ENCODE measurements at regions not wholly inside any gene's neighbourhood (a gene's known extent, or its start where the extent isn't known, plus 50 kb on each side); places are given as distances from the start of the nearest gene placed in this dataset.

DNA sequence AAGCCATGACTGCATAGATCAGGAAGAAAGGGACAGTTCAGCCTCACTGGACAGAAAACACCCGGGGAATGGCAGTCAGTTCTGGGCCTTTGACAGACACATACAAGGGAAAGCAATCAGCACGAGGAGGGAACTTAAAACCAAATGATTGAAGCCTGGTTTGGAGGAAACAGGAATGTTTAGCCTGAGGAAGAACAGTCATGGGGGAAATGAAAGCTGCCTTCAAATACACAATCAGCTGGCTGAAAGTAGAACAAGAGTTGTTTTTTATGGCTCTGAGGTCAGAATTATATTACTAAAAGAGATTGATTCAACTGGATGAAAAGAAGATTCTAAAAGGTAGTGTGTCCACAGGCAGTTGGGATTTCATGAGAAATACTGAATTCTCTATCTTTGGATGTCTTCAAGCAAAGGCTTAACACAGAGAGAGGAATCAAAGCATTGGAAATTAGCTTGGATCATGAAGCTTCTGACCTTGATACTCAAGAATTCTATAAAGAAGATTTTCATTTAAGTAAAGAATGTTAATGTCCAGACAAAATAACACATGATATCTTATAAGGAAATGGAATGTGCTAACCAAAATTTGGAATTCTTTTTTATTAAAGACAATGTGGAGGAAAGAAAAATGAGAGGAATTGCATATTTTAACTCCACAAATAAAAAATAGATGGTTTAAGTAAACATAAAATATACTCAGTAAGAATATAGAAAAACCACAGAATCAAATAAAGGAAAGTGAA is 216.6 kb downstream of the IBTK start:
- Histone ChIP-seq H3K4me3 (replicated peaks; ENCODE audit: insufficient read depth, low read length) (no peak overlapping the region), H3K27me3 (ENCODE audit: insufficient read depth, poor library complexity, severe bottlenecking) (peaks cover 2% of the 10 kb centered on the region), H3K27ac (replicated peaks) (no peak overlapping the region)
- no peak for DNase-seq (ENCODE audit: low read depth in 1 of 2, low spot score in 1 of 2)
- TF ChIP-seq POLR2AphosphoS5 (IDR thresholded peaks at IDR 0.05; ENCODE audit: low read depth) = no peak
- TF ChIP-seq SPI1 (IDR thresholded peaks at IDR 0.05; ENCODE audit: borderline replicate concordance, low read depth) = no peak

DNA sequence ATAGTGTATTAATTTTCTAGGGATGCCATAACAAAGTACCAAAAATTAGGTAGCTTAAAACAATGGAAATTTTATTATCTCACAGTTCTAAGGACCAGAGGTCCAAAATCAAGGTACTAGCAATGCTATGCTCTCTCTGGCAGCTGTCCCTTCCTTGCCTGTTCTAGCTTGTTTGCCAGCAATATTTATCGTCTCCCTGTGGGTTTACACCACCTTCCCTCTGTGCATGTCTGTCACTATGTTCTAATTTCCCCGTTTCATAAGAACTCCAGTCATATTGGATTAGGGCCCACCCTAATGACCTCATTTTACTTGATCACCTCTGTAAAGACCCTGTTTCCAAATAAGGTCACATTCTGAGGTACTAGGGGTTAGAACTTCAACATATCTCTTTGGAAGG is 217.2 kb downstream of the IBTK start:
- TF ChIP-seq SPI1 (IDR thresholded peaks at IDR 0.05; ENCODE audit: borderline replicate concordance, low read depth) = no peak
- peaks cover 2% of the 10 kb centered on the region for H3K27me3 ChIP-seq (ENCODE audit: insufficient read depth, poor library complexity, severe bottlenecking)
- no peak overlapping the region for H3K27ac ChIP-seq (replicated peaks)

DNA sequence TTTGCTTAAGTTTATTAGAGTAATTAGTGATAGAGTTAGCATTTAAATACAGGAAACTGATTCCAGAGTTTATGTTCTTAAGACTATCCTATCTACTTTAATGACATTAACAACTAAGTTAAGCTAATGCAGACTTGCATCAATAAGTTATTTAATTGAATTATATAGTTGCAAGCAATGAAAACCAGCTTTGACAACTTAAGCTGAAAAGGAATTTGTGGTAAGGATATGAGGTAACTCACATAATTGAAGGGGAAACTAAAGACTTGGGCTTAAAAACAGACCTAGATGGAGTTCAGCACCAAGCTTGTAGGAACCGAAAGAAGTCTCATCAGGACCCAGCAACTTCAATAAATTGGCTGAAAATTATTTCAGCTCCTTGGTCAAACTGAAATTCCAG is 222.3 kb downstream of the IBTK start:
- Histone ChIP-seq H3K27ac (replicated peaks) (no peak overlapping the region), H3K27me3 (ENCODE audit: insufficient read depth, poor library complexity, severe bottlenecking) (peaks cover 4% of the 10 kb centered on the region), H3K4me3 (replicated peaks; ENCODE audit: insufficient read depth, low read length) (no peak overlapping the region)
- no peak for DNase-seq (ENCODE audit: low read depth in 1 of 2, low spot score in 1 of 2)
- TF ChIP-seq GABPA (IDR thresholded peaks at IDR 0.05; ENCODE audit: low read depth) (no peak), POLR2AphosphoS5 (IDR thresholded peaks at IDR 0.05; ENCODE audit: low read depth) (no peak), SPI1 (IDR thresholded peaks at IDR 0.05; ENCODE audit: borderline replicate concordance, low read depth) (no peak)
- TF ChIP-seq, protein P1, sequence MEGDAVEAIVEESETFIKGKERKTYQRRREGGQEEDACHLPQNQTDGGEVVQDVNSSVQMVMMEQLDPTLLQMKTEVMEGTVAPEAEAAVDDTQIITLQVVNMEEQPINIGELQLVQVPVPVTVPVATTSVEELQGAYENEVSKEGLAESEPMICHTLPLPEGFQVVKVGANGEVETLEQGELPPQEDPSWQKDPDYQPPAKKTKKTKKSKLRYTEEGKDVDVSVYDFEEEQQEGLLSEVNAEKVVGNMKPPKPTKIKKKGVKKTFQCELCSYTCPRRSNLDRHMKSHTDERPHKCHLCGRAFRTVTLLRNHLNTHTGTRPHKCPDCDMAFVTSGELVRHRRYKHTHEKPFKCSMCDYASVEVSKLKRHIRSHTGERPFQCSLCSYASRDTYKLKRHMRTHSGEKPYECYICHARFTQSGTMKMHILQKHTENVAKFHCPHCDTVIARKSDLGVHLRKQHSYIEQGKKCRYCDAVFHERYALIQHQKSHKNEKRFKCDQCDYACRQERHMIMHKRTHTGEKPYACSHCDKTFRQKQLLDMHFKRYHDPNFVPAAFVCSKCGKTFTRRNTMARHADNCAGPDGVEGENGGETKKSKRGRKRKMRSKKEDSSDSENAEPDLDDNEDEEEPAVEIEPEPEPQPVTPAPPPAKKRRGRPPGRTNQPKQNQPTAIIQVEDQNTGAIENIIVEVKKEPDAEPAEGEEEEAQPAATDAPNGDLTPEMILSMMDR (IDR thresholded peaks at IDR 0.05; ENCODE audit: insufficient read depth, low read length) = no peak
- TF ChIP-seq, protein P2, sequence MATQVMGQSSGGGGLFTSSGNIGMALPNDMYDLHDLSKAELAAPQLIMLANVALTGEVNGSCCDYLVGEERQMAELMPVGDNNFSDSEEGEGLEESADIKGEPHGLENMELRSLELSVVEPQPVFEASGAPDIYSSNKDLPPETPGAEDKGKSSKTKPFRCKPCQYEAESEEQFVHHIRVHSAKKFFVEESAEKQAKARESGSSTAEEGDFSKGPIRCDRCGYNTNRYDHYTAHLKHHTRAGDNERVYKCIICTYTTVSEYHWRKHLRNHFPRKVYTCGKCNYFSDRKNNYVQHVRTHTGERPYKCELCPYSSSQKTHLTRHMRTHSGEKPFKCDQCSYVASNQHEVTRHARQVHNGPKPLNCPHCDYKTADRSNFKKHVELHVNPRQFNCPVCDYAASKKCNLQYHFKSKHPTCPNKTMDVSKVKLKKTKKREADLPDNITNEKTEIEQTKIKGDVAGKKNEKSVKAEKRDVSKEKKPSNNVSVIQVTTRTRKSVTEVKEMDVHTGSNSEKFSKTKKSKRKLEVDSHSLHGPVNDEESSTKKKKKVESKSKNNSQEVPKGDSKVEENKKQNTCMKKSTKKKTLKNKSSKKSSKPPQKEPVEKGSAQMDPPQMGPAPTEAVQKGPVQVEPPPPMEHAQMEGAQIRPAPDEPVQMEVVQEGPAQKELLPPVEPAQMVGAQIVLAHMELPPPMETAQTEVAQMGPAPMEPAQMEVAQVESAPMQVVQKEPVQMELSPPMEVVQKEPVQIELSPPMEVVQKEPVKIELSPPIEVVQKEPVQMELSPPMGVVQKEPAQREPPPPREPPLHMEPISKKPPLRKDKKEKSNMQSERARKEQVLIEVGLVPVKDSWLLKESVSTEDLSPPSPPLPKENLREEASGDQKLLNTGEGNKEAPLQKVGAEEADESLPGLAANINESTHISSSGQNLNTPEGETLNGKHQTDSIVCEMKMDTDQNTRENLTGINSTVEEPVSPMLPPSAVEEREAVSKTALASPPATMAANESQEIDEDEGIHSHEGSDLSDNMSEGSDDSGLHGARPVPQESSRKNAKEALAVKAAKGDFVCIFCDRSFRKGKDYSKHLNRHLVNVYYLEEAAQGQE (IDR thresholded peaks at IDR 0.05; ENCODE audit: insufficient replicate concordance, low read depth) = no peak

More for the DNA sequence above, 217.2 kb downstream of the IBTK start:
- H3K4me3 ChIP-seq (replicated peaks; ENCODE audit: insufficient read depth, low read length) = no peak overlapping the region
- DNase-seq (ENCODE audit: low read depth in 1 of 2, low spot score in 1 of 2) = no peak

DNA sequence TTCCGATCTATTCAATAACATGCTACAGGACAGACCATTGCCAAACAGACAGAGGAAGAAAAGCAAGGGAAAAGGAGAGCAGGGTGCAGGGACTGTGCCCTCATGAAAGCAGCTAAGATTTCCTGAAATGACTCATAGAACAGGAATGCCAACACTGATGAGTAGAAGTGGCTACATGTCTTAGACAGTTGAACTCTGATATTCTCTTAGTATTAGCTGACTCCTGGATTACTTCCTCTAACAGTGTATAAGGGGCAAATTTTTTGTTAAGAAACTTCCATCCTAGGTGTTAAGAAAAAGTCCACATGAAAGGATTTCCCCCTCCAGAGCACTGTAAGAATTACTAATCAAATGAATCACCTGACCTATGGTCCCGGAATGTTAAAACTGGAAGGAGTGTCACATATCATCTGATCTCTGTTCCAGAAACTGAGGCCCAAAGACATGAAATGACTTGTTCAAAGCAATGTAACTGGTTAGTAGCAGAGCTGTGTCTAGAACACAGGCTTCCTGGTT is 224.9 kb downstream of the IBTK start:
- TF ChIP-seq, protein P2 (IDR thresholded peaks at IDR 0.05; ENCODE audit: insufficient replicate concordance, low read depth) = no peak
- TF ChIP-seq GABPA (IDR thresholded peaks at IDR 0.05; ENCODE audit: low read depth) (no peak), POLR2AphosphoS5 (IDR thresholded peaks at IDR 0.05; ENCODE audit: low read depth) (no peak), SPI1 (IDR thresholded peaks at IDR 0.05; ENCODE audit: borderline replicate concordance, low read depth) (no peak)
- TF ChIP-seq, protein P1 (IDR thresholded peaks at IDR 0.05; ENCODE audit: insufficient read depth, low read length) = no peak
- Histone ChIP-seq H3K27ac (replicated peaks) (no peak overlapping the region), H3K4me3 (replicated peaks; ENCODE audit: insufficient read depth, low read length) (no peak overlapping the region), H3K27me3 (ENCODE audit: insufficient read depth, poor library complexity, severe bottlenecking) (peaks cover 4% of the 10 kb centered on the region)
- no peak for DNase-seq (ENCODE audit: low read depth in 1 of 2, low spot score in 1 of 2)

Measured in HL-60 (cell line).